IPS-11a (cell line): ENCODE measurements at regions not wholly inside any gene's neighbourhood (a gene's known extent, or its start where the extent isn't known, plus 50 kb on each side); places are given as distances from the start of the nearest gene placed in this dataset.

Source experiments
- H3K4me3 ChIP-seq: one replicate; pipeline ENCODE4 v1.5.1; 2013; ENCODE audit warnings: low read depth, low read length, control low read depth

GRCh38 chr22:27358096-27358870, 443.3 kb downstream of the MN1 start:
- H3K4me3 ChIP-seq = no peak overlapping the region

DNA sequence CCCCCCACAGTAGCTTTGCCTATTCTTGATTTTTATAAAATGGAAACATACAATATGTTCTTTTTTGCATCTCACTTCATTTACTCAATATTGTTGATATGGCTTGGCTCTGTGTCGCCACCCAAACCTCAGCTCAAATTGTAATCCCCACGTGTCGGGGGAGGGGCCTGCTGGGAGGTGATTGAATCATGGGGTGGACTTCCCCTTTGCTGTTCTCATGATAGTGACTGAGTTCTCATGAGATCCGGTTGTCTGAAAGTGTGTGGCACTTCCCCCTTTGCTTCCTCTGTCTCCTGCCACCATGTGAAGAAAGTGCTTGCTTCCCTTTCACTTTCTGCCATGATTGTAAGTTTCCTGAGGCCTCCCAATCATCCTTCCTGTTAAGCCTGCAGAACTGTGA, 431.3 kb downstream of the MN1 start:
- no peak overlapping the region for H3K4me3 ChIP-seq

DNA sequence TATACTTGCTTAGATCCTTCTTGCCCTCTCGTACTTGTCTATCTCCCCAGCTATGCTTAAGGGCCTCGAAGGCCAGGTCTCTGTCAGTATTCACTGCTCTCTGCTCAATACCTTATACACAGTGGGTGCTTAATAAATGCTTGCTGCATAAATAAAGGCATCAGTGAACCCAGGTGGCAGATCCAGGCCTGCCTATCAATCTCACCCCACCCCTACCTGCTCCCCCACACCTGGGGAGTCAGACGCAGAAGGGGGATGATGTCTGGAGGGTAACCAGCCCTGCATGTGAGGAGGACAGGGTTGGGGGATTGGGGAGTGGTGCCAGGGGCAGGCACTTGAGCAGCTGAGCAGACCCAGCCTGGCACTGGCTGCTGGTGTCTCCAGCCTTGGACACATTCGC, 430.6 kb downstream of the MN1 start:
- no peak overlapping the region for H3K4me3 ChIP-seq

- no peak overlapping the region for H3K4me3 ChIP-seq
Observed at GRCh38 chr22:27372364-27372763, 429.2 kb downstream of the MN1 start.

DNA sequence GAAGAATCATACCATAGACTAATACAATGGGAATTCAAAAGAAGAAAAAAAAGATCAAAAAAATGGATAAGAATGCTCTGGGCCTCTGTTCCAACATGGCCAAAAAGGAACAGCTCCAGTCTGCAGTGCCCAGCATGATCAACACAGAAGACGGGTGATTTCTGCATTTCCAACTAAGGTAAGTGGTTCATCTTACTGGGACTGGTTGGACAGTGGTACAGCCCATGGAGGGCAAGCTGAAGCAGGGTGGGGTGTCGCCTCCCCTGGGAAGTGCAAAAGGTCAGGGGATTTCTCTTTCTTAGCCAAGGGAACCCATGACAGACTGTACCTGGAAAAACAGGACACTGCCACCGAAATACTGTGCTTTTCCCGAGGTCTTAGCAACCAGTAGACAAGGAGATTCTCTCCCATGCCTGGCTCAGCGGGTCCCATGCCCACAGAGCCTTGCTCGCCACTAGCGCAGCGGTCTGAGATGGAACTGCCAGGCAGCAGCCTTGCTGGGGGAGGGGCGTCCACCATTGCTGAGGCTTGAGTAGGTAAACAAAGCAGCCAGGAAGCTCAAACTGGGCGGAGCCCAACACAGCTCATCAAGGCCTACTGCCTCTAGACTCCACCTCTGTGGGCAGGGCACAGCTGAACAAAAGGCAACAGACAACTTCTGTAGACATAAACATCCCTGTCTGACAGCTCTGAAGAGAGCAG, 428.4 kb downstream of the MN1 start:
- H3K4me3 ChIP-seq = no peak overlapping the region

DNA sequence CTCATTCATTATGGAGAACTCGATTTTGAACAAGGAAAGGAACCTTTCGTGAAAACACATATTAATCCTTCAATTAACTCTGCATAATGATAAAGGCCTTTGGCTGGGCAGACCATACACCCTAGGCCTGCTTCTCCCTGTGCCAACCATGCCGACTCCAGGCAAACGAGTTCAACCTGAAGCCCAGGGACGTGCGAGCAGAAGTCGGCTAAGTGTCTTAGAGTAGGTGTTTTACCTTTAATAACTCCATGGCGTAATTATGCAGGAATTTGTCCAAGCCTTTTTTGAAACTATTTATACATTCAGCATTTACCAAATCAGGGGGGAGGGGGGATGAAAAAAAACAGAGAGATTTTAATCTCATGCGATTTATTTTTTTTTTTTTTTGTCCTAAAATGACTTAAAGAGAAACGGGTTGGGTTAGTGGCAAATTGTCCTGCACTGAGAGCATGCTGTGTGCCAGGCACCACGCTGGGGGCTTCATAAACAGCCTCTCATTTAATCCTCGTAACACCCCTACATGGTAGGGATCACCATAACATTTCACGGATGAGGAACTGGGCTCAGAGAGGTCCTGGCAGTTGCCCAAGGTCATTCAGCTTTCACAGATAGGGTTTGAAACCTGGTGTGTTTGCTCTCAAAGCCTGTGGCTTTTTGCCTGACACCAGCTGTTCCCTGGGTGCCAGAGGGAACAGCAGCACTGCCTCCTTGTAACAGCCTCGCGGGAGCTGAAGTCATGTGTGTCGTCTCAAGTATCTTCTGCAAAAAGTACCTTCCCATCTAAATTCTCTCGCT, 423.9 kb downstream of the MN1 start:
- H3K4me3 ChIP-seq = no peak overlapping the region

DNA sequence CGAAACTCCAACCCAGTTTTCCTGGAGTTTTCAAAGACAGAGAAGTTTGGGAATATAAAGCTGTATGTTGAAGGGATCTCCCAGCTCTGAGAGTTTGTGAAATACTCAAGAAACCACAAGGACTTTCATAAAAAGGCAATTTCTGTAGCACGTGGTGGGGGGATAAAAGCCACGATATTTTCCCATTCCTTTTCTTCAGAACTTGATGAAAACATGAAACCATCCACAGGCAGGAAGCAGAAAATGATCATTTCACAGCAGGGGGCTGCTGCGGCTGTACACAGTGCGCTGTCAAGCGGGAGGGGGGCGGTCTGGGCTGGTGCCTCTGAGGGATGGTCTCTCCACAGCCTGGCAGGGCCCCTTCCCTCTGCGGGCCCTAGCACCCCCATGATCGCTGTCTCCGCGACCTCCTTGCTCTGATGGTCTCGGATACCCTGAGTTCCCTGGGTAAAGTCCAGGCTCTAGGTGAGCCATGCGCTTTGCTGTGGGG, 423.2 kb downstream of the MN1 start:
- no peak overlapping the region for H3K4me3 ChIP-seq

- H3K4me3 ChIP-seq = no peak overlapping the region
Observed at GRCh38 chr22:27378995-27379394, 422.6 kb downstream of the MN1 start.

DNA sequence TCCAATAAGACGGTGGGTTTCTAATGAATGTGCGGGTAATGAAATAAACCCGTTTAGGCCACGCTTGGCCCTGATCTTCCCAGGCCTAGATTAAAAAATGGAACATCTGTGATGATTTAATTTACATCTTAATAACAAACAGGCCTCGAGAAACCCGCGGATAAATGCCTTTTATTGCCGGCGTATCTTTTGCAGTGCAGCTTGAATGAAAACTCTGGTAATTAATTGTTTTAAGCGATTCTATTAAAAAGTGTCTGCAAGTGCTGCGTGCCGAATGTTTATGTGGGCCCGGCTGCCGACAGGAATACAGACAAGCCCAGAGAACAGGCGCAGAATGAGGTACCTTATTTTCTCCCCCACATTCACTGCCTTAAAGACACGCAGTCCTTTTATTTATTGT, 420.7 kb downstream of the MN1 start:
- H3K4me3 ChIP-seq = no peak overlapping the region

DNA sequence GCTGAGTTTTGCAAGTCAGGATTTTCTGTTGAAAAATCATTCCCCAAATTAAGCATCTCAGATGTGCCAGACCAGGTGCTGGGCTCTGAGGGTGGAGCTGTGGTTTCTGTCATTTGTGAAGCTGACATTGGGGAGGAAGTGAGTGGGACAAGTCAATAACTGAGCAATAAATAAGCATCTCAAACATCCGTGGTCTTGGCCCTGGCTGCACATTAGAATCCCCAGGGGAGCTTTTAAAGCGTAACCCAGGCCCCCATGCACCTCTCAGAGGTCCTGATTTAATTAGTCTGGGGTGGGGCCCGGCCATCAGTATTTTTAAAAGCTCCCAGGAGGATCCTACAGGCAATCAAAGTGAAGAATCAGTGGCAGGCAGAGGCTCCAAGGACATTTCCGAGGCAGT, 420.0 kb downstream of the MN1 start:
- no peak overlapping the region for H3K4me3 ChIP-seq

DNA sequence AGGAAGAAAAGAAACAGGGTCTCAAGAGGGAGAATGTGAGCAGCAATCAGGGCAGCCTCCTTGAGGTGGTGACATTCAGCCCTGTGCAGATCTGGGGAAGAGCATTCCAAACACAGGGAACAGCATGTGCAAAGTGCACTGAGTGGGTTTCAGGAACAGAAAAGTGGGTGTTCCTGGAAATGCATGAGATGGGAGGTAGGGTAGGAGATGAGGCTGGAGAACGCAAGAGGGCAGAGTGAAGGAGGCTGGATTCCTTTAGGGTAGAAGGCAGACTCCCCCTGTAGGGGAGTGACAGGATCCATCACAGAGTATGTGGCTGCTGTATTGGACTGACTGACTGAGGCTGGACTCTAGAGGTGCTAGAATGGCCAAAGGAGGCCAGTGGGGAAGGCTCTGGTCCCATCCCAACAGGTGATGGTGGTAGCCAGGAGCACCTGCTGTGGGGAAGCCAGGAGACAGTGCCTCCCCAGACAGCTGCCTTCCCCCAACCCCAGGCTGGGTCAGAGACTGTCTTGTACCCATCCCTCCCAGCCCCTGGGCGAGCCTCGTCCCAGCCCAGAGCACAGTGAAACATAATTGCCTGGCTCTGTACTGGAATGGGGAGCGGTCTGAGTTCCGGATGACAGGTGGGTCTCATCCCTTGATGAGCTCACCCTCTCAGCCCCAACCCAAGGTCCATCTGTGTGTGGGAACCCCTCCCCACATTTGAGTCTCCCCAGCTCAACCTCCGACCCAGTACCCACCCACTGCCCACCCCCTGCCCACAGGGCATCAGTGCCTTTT, 419.4 kb downstream of the MN1 start:
- no peak overlapping the region for H3K4me3 ChIP-seq

GRCh38 chr22:27382947-27383346, 418.6 kb downstream of the MN1 start:
- H3K4me3 ChIP-seq = no peak overlapping the region

GRCh38 chr22:27383896-27384295, 417.7 kb downstream of the MN1 start:
- no peak overlapping the region for H3K4me3 ChIP-seq

DNA sequence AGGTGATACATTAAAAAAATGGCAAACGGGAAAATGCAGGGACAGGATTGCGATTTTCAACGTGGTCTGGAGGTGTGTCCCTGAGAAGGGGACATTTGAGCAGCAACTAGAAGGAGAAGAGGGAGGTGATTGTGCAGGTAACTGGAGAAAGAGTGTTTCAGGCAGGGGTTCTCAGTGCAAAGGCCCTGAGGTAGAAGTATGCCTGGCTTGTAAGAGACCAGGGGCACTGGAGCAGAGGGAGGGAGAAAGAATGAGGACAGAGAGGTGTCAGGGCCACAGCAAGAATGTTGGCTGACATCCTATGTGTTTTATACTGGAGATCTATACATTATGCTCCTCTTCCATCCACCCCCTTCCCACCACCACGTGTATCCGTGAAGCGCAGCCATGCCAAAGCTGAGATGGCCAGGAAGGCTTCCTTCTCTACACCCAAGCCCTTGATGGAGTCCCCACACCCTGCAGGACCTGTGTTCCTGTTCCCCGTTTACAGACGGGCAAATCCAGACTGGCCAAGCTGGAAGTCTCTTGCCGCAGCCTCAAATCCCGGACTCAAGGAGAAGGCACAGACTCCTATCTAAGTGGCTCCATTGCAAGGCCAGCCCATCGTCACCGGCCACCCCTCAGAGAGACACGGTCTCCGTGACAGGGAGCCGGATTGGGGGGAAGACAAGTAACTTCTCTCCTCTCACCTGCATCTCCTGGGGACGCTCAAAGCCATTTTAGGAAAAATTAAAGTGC, 416.1 kb downstream of the MN1 start:
- H3K4me3 ChIP-seq = no peak overlapping the region

GRCh38 chr22:27386186-27386585, 415.4 kb downstream of the MN1 start:
- H3K4me3 ChIP-seq = no peak overlapping the region

- H3K4me3 ChIP-seq = no peak overlapping the region
Observed at GRCh38 chr22:27387561-27387960, 414.0 kb downstream of the MN1 start.

- H3K4me3 ChIP-seq = no peak overlapping the region
Observed at GRCh38 chr22:27388090-27388600, 413.4 kb downstream of the MN1 start.

DNA sequence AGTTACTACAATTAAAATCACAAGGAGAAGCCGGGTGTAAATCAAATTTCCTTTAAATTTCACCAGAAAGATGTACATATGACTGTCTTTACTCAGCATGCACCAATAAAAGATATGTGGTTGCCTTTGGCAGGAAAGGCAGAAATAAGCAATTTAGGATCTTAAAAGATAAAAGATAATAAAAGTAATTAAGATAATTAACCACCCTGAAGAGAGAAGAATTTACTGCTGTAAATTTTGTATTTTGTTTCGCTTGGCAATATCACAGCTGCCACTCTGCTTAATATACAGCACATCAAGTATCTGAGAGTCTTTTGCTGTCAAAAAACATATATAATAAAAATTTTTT, 411.9 kb downstream of the MN1 start:
- H3K4me3 ChIP-seq = no peak overlapping the region

DNA sequence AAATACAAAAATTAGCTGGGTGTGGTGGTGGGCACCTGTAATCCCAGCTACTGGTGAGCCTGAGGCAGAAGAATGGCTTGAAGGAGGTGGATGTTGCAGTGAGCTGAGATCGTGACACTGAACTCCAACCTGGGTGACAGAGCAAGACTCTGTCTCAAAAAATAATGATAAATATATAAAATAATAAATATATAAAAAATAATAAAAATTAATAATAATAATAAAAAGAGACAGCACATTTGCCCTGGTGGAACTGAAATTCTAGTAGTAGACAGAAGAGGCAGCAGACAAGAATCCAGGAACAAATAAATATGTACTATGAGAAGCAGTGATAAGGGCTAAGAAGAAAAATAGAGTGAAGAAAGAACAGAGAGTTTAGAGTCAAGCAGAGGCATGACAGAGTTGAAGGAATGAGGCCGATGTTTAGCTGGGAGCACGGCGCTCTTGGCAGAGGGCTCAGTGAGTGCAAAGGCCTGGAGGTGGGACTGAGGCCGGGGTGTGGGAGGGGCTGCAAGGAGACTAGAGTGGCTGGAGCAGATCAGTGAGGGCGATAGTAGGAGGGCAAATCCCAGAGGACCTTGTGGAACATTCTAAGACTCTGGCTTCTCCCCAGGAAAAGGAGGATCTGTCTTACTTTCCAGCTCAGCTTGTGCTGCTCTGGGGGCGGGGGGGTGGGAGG, 410.3 kb downstream of the MN1 start:
- no peak overlapping the region for H3K4me3 ChIP-seq

GRCh38 chr22:27393371-27393770, 408.2 kb downstream of the MN1 start:
- H3K4me3 ChIP-seq = no peak overlapping the region
